AG08396 (cell line): ENCODE measurements at regions not wholly inside any gene's neighbourhood (a gene's known extent, or its start where the extent isn't known, plus 50 kb on each side); places are given as distances from the start of the nearest gene placed in this dataset.
"Not testable (repeated sequence)": the region's sequence is repeated elsewhere in the genome, so short reads cannot be mapped to it uniquely, and the experiment has no call there.

Experiments used
- DNase-seq: peaks from one replicate; pipeline ENCODE4 v3.0.0; 2012; ENCODE audit warnings: low spot score, mixed read lengths

- no peak for DNase-seq
Observed at GRCh38 chr7:155396661-155397060, 61.3 kb upstream of the EN2 start.

- DNase-seq, result not testable (repeated sequence)
Observed at GRCh38 chr7:155397758-155398714, 59.9 kb upstream of the EN2 start.

GRCh38 chr7:155398944-155399343, 59.0 kb upstream of the EN2 start:
- DNase-seq, result no peak

- DNase-seq, result no peak
Observed at GRCh38 chr7:155399577-155399976, 58.4 kb upstream of the EN2 start.

- no peak for DNase-seq
Observed at GRCh38 chr7:155401231-155401630, 56.7 kb upstream of the EN2 start.

- no peak for DNase-seq
Observed at GRCh38 chr7:155401884-155402283, 56.0 kb upstream of the EN2 start.

GRCh38 chr7:155402941-155403340, 55.0 kb upstream of the EN2 start:
- DNase-seq, result no peak

GRCh38 chr7:155404976-155405375, 53.0 kb upstream of the EN2 start:
- no peak for DNase-seq

- peak; percentile 55 for DNase-seq
Observed at GRCh38 chr7:155405399-155406318, 52.3 kb upstream of the EN2 start.

- no peak for DNase-seq
Observed at GRCh38 chr7:155407799-155408198, 50.1 kb upstream of the EN2 start.
